ENCODE measurements at regions not wholly inside any gene's neighbourhood (a gene's known extent, or its start where the extent isn't known, plus 50 kb on each side); places are given as distances from the start of the nearest gene placed in this dataset.

DNA sequence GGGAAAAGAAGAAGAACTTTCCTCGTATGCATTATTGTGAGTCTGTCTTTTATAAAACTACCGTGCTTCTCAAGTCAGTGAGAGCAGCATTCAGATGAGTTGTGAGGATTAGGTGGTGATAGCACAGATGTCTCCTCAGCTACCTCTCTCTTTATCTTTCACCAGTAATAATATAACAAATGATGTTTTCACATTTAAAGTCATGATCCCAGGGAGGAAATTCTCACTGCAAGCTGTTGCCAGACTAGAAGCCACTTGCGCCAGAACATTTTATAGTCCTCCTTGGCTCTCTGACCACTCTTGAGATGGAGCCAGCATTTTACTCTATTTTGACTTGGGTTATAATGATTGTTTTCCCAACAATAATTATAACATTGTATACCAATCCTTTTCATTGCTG lies 443.1 kb downstream of the AEBP2 start:
- no peak overlapping the region for H3K4me3 Mint-ChIP-seq
- no peaks in the 10 kb centered on the region for H3K27me3 Mint-ChIP-seq
- H3K27ac Mint-ChIP-seq = no peak overlapping the region
- peaks cover 2 to 5% (median 4%) of the 10 kb centered on the region in 3 donors for H3K9me3 Mint-ChIP-seq
- no peaks in the 10 kb centered on the region for H3K4me1 Mint-ChIP-seq
- no peaks in the 10 kb centered on the region for H3K36me3 Mint-ChIP-seq

- Mint-ChIP-seq H3K4me1 (no peaks in the 10 kb centered on the region), H3K27me3 (no peaks in the 10 kb centered on the region), H3K36me3 (no peaks in the 10 kb centered on the region), H3K9me3 (peaks cover 2 to 5% (median 4%) of the 10 kb centered on the region in 3 donors), H3K27ac (no peak overlapping the region), H3K4me3 (no peak overlapping the region)
Observed at GRCh38 chr12:19884021-19884492, 444.8 kb downstream of the AEBP2 start.

DNA sequence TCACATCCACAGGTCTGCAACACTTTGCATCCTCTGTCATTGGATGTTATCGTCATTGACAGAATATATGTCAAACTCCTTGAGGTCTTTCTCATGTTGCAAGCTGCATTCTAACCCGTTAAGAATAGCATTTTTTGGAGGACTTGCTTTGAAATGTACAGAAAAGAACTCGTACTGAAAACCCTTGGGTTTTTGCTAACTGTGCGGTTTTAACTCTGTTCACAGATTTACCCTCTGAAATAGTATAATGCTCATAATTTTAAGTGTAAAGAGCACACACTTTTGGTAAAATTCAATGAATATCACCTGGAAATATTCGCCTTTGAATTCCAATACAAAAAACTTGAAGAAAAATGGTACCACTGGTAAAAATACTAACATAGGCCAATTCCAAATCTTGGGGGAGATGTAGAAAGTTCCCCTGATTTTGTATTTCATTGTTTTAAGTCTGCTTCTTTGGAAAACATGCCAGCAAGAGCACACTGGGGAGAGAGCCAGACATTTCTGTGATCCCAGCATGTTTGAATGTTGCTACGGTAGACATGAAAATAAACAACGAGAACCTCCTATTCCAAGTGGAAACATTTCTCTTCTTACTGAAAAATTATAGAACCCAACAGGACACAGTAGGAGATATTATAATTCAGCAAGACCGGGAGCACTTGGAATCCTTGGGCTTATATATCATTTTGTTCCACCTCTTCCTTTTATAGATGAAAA lies 446.0 kb downstream of the AEBP2 start:
- H3K4me1 Mint-ChIP-seq = no peaks in the 10 kb centered on the region
- no peaks in the 10 kb centered on the region for H3K36me3 Mint-ChIP-seq
- peaks cover 2 to 5% (median 4%) of the 10 kb centered on the region in 3 donors for H3K9me3 Mint-ChIP-seq
- H3K27ac Mint-ChIP-seq = no peak overlapping the region
- H3K27me3 Mint-ChIP-seq = no peaks in the 10 kb centered on the region
- no peak overlapping the region for H3K4me3 Mint-ChIP-seq

GRCh38 chr12:19886065-19886464 lies 446.8 kb downstream of the AEBP2 start:
- Mint-ChIP-seq H3K27me3 (no peaks in the 10 kb centered on the region), H3K9me3 (peaks cover 2 to 5% (median 4%) of the 10 kb centered on the region in 3 donors), H3K36me3 (peaks cover 2% of the 10 kb centered on the region), H3K4me3 (no peak overlapping the region), H3K4me1 (no peaks in the 10 kb centered on the region), H3K27ac (no peak overlapping the region)

DNA sequence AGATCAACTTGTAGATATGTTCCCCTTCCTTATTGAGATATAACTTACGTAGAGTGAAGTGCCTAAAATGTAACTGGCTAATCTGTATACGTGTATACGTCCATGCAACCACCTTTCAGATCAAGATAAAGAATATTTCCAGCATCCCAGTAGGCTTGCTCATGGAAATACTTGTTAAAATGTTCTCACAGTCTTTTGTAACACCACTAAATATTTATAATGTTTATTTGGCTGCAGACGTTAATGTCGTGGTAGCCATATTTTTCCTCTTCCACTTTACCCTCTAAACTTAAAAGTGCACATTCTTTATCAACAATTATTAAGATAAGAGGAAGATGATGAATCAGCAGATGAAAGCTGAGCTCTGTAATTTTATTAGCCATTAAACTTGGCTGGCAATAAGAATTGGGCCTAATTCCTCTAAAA lies 447.4 kb downstream of the AEBP2 start:
- Mint-ChIP-seq H3K4me3 (no peak overlapping the region), H3K27me3 (no peaks in the 10 kb centered on the region), H3K36me3 (peaks cover 2% of the 10 kb centered on the region), H3K4me1 (no peaks in the 10 kb centered on the region), H3K9me3 (peaks cover 2 to 5% (median 4%) of the 10 kb centered on the region in 3 donors), H3K27ac (no peak overlapping the region)

DNA sequence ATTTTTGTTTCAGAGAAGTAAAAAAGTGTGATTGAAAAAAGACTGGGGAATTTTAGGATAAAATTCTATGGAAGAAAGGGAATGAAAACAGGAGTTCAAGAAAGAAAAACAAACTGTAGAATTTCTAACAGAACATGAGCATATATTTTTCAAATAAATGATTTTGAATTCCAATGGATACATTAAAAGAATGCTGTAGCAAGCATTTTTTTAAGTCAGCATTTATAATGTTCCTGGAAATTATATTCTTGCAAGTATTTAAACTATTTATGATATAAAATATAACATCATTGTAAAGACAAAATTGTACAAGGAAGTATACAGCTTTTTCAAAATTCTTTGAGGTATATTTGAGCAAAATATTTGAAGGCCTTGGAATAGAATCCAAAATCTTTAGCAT lies 450.7 kb downstream of the AEBP2 start:
- no peaks in the 10 kb centered on the region for H3K27me3 Mint-ChIP-seq
- H3K4me3 Mint-ChIP-seq = no peak overlapping the region
- peaks cover 0 to 4% (median 3%) of the 10 kb centered on the region in 3 donors for H3K9me3 Mint-ChIP-seq
- no peak overlapping the region for H3K27ac Mint-ChIP-seq
- no peaks in the 10 kb centered on the region for H3K4me1 Mint-ChIP-seq
- peaks cover 2% of the 10 kb centered on the region for H3K36me3 Mint-ChIP-seq

DNA sequence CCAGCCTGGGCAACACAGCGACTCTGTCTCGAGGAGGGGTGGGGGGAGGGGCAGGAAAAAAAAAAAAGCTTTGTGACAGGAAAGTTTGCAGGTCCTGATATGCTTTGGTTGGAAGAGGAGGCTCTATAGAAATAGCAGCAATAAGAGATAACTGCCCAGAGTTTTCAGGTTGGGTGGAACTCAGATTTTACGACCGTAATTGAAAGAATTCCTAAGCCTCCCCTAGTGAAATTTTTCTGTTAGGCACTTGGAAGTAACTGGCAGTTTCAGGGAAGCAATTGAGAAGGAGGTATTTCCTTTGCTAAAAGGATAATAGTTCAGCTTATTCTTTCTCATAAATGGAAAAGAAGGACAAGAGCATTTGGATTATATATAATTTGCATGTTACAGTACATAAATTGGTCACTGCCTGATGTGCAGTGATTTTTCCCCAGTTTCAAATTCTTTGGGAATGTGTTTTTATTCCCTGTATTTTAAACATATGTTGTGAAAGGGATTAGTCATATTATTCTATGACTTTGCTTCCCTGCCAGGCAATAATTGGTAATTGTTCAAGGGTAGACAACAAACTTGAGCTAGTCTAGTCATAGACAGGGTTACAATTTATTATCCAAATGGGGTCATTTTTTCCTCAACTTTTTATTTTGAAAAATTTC lies 452.8 kb downstream of the AEBP2 start:
- no peaks in the 10 kb centered on the region for H3K4me1 Mint-ChIP-seq
- H3K9me3 Mint-ChIP-seq = peaks cover 0 to 2% (median 2%) of the 10 kb centered on the region in 3 donors
- no peak overlapping the region for H3K27ac Mint-ChIP-seq
- H3K27me3 Mint-ChIP-seq = no peaks in the 10 kb centered on the region
- H3K4me3 Mint-ChIP-seq = no peak overlapping the region
- peaks cover 2% of the 10 kb centered on the region for H3K36me3 Mint-ChIP-seq

- peaks cover 2% of the 10 kb centered on the region for H3K36me3 Mint-ChIP-seq
- no peaks in the 10 kb centered on the region for H3K27me3 Mint-ChIP-seq
- H3K9me3 Mint-ChIP-seq = peaks cover 0 to 9% (median 2%) of the 10 kb centered on the region in 3 donors
- H3K4me1 Mint-ChIP-seq = no peaks in the 10 kb centered on the region
- no peak overlapping the region for H3K4me3 Mint-ChIP-seq
- H3K27ac Mint-ChIP-seq = no peak overlapping the region
Observed at GRCh38 chr12:19893514-19893913, 454.2 kb downstream of the AEBP2 start.

- H3K36me3 Mint-ChIP-seq = peaks cover 2% of the 10 kb centered on the region
- H3K27ac Mint-ChIP-seq = no peak overlapping the region
- no peaks in the 10 kb centered on the region for H3K27me3 Mint-ChIP-seq
- no peak overlapping the region for H3K4me3 Mint-ChIP-seq
- H3K4me1 Mint-ChIP-seq = no peaks in the 10 kb centered on the region
- peaks cover 0 to 9% (median 2%) of the 10 kb centered on the region in 3 donors for H3K9me3 Mint-ChIP-seq
Observed at GRCh38 chr12:19894050-19894449, 454.8 kb downstream of the AEBP2 start.

- Mint-ChIP-seq H3K4me1 (no peaks in the 10 kb centered on the region), H3K4me3 (no peak overlapping the region), H3K36me3 (peaks cover 2% of the 10 kb centered on the region), H3K27me3 (no peaks in the 10 kb centered on the region), H3K27ac (no peak overlapping the region), H3K9me3 (peaks cover 0 to 9% (median 2%) of the 10 kb centered on the region in 3 donors)
Observed at GRCh38 chr12:19894803-19895202, 455.5 kb downstream of the AEBP2 start.

DNA sequence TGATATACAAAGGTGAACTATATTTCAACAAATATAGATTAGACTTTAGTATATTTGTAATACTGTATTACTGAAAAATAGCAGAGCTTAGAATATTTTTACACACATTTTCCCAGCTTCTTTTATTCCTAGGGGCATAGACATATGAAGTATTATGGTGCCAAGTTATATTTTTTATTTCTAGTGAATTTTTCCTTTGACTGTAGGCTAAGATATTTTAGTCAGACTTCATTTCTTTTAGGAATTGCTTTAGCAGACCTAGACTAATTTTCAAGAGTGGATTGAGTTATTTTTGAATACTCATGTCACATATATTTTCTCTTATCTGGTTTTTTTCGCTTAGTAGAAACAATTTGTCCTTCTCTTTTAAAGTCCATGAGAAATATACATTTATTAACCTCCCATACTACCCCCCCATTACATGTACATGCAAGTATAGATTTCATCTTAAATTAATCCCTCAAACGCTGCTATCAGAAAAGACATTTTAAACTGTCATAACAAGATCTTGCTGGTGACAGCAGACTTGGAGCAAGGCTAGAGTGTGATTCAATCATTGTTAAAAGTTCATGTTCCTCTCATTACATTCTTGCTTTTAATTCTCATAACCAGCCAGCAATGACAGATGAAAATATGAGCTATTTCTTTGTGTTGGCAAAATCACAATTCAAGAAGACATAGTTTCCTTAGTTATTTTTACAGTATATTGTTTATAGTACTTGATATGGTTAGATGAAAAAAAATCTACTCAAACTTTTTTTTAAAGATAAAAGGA lies 456.1 kb downstream of the AEBP2 start:
- Mint-ChIP-seq H3K4me3 (no peak overlapping the region), H3K27ac (no peak overlapping the region), H3K27me3 (no peaks in the 10 kb centered on the region), H3K4me1 (no peaks in the 10 kb centered on the region), H3K9me3 (peaks cover 0 to 9% (median 2%) of the 10 kb centered on the region in 3 donors), H3K36me3 (peaks cover under 1% of the 10 kb centered on the region)

GRCh38 chr12:19896041-19896440 lies 456.7 kb downstream of the AEBP2 start:
- no peaks in the 10 kb centered on the region for H3K27me3 Mint-ChIP-seq
- no peak overlapping the region for H3K27ac Mint-ChIP-seq
- H3K4me1 Mint-ChIP-seq = no peaks in the 10 kb centered on the region
- H3K9me3 Mint-ChIP-seq = peaks cover 0 to 9% (median 2%) of the 10 kb centered on the region in 3 donors
- no peak overlapping the region for H3K4me3 Mint-ChIP-seq
- H3K36me3 Mint-ChIP-seq = no peaks in the 10 kb centered on the region

DNA sequence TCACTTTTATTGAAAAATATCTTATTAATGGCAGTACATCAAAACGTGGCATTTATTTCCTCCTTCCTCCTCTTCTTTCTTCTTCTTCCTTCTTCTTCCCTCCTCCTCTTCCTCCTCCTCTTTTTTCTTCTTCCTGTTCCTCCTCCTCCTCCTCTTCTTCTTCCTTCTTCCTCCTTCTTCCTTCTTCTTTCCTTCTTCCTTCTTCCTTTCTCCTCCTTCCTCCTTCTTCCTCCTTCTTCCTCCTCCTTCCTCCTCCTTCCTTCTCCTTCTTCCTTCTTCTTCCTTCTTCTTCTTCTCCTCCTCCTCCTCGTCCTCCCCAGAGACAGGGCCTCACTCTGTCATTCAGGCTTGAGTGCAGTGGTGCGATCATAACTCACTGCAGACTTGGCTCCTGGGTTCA lies 457.2 kb downstream of the AEBP2 start:
- Mint-ChIP-seq H3K4me1 (no peaks in the 10 kb centered on the region), H3K36me3 (no peaks in the 10 kb centered on the region), H3K27ac (no peak overlapping the region), H3K9me3 (peaks cover 0 to 9% (median 2%) of the 10 kb centered on the region in 3 donors), H3K4me3 (no peak overlapping the region), H3K27me3 (no peaks in the 10 kb centered on the region)

- Mint-ChIP-seq H3K9me3 (peaks cover 0 to 12% (median 3%) of the 10 kb centered on the region in 3 donors), H3K27ac (no peak overlapping the region), H3K4me1 (no peaks in the 10 kb centered on the region), H3K36me3 (no peaks in the 10 kb centered on the region), H3K27me3 (no peaks in the 10 kb centered on the region), H3K4me3 (no peak overlapping the region)
Observed at GRCh38 chr12:19897900-19898408, 458.7 kb downstream of the AEBP2 start.

DNA sequence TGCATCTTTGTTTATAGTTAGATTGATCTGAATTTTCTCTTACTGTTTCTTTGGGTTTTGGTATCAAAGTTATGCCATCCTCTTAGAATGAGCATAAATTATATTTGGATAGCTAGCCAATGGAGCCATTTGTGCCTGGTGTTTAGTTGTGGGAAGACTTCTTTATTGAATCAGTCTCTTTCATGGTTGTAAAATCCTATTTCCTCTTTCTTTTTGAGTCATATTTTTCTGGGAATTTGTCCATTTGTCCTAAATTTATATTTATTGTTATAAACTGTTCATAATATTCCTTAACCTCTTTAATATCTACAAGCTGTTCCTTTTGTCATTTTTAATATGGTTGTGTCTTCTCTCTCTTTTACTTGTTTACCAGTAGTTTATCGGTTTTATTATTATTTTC lies 462.5 kb downstream of the AEBP2 start:
- Mint-ChIP-seq H3K4me1 (no peaks in the 10 kb centered on the region), H3K27ac (no peak overlapping the region), H3K4me3 (no peak overlapping the region), H3K36me3 (no peaks in the 10 kb centered on the region), H3K27me3 (no peaks in the 10 kb centered on the region), H3K9me3 (peaks cover 0 to 12% (median 4%) of the 10 kb centered on the region in 3 donors)
